ENCODE measurements at regions not wholly inside any gene's neighbourhood (a gene's known extent, or its start where the extent isn't known, plus 50 kb on each side); places are given as distances from the start of the nearest gene placed in this dataset.
"Not testable (repeated sequence)": the region's sequence is repeated elsewhere in the genome, so short reads cannot be mapped to it uniquely, and the experiment has no call there.

GRCh38 chr6:86872810-86873209 is 64.5 kb upstream of the HTR1E start:
- DNase-seq = not testable (repeated sequence)

GRCh38 chr6:86871681-86872080 is 65.6 kb upstream of the HTR1E start:
- no peak for DNase-seq

GRCh38 chr6:86869500-86869899 is 67.8 kb upstream of the HTR1E start:
- DNase-seq = no peak

DNA sequence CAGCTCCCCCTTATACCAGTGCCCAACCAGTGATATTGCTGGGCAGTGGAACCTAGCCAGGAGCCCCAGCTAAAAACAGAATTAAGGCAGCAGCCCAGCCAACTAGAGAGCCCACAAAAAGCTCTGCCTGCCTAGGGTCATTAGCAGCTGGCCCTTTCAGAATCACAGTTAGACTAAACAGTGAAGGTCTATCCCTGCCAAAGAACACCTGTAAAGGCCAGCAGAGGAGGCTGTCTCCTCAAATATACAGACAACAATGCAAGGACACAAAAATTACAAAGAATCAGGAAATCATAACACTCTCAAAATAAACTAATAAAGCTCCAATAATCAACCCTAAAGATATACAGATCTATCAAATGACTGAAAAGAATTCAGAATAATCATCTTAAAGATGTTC is 77.8 kb upstream of the HTR1E start:
- DNase-seq = no peak

GRCh38 chr6:86858970-86859369 is 78.4 kb upstream of the HTR1E start:
- DNase-seq = no peak

DNA sequence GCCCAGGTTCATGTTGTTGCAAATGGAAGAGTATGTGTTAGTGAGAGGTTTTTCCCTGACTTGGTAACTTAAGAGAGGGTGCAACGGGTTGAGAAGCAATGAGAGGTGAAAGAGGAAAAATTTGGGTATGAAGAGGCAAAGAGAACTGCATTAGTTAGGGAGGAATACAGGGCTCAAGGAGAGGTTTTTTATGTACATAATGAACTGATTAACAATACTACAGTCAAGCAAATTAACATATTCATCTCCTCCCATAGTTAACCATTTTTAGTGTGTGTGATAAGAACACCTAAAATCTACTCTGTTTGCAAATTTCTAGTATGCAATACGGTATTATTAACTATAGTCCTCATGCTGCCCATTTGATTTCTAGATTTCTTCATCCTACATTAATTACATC is 79.5 kb upstream of the HTR1E start:
- DNase-seq = no peak

DNA sequence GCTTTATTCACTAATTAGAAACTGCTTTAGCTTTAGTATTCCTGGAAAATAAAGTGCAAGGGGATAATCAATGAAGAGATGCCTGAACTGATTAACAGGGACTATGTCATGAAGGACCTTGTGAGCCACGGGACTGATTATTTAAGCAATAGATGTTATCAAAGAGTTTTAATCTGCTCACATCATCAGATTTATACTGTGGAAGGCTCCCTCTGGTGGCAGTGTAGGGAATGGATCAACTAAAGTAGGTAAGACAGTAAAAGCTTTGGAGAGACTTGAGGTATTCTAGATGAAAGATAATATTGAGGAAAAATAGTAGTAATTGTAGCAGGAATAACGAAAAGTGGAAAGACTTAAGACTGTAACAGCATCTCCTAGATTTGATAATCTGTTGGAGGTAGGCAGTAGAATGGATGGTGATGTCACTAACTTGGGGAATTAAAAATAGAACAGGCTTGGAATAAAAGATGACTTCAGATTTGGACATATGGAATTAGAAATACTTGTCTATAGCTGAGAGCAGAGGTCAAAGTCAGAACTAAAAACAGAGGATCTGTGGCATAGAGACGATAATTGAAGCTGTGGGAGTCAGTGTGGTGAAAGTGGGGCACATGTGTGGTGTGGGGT is 80.3 kb upstream of the HTR1E start:
- DNase-seq = no peak

DNA sequence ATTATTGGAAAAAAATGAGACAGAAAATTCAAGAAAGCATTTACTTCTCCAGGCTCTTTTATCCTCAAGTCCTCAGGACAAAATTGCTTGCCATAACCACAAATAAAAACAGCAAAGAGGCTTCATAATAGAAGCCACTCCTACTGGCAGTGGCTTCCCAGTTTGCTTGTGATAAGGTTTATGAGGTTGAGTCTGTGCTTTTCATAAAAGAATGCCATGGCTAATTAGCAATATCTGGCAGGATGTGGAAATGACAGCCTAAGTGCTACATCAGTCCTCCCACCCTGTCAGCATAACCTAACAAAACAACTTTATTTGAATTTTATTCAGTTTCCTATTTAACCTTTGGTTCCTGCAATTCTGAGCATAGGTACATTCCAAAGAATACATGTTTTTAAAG is 80.9 kb upstream of the HTR1E start:
- DNase-seq = no peak

DNA sequence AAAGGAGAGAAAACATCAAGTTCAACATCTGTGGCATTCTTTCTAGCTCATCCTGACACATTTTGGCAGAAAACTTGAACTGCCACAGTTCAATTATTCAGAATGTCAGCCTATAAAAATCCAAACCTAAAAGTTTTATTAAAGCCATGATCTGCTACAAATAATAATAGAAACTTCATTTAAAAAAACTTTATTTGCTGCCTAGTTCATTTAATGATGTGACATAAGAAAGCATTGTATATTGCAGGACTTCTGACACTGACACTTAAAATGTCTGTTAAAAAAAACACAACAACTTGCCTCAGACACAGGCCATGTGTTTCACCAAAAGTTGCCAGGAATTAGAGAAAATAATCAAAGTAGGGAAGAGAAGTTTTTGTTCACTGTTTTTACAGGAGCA is 88.3 kb upstream of the HTR1E start:
- DNase-seq = no peak

GRCh38 chr6:86832686-86833085 is 104.6 kb upstream of the HTR1E start:
- DNase-seq = no peak

DNA sequence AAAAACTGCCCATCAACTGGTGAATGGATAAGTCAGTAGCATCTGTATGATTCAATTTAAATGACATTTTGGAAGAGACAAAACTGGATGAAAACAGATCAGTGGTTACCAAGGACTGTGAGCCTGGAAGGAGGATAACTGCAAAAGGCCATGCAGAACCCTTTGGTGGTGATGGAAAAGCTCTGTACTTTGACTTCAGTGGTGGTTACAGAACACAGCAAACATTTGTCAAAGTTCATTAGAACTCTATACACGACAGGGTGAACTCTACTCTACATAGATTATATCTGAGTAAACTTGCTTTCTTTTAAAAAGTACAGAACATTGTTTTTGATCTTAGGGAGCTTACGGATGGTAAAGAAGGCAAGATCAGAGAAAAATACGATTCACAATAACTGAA is 111.9 kb upstream of the HTR1E start:
- no peak for DNase-seq

- no peak for DNase-seq
Observed at GRCh38 chr6:86822747-86823146, 114.6 kb upstream of the HTR1E start.

DNA sequence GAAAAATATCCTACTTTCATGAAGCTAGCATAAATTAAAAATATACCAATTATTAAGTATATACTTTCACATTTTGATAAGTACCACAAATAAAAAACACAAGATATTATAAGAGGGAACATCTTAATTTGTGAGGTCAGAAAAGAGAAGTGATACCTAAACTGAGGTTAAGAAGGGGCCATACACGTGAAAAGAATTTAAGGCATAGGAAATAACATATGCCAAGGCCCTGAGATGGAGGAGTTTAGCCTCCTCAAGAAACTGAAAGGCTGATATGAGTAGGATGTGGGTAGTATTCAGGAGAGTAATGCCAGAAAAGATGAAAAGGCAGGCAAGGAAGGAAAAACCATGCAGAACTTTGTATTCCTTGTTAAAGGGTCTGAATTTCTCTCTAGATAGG is 116.6 kb upstream of the HTR1E start:
- DNase-seq = no peak

DNA sequence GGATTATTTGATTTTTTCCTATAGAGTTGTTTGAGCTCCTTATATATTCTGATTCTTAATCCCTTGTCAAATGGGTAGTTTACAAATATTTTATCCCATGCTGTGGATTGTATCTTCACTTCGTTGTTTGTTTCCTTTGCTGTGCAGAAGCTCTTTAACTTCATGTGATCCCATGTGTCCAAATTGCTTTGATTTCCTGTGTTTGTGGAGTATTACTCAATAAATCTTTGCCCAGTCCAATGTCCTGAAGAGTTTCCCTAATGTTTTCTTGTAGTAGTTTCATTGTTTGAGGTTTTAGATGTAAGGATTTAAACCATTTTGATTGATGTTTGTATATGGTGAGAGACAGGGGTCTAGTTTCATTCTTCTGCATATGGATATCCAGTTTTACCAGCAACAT is 143.7 kb upstream of the HTR1E start:
- no peak for DNase-seq

DNA sequence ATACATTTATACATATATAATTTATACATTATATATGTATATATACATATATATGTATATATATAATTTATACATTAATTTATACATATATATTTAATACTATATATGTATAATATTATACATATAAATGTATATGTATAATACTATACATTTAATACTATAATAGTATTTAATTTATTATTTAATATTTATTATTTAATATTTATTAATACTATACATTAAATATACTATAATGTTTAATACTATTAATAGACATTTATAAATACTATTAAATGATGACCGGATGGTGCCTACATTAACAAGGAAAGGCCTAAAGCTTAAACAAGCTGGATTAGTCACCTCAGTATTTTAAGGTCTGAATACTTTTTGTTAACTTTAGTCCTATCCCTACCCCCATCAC is 145.9 kb upstream of the HTR1E start:
- DNase-seq = no peak

- no peak for DNase-seq
Observed at GRCh38 chr6:86789779-86790411, 147.4 kb upstream of the HTR1E start.

- DNase-seq = no peak
Observed at GRCh38 chr6:86782328-86782727, 155.0 kb upstream of the HTR1E start.

DNA sequence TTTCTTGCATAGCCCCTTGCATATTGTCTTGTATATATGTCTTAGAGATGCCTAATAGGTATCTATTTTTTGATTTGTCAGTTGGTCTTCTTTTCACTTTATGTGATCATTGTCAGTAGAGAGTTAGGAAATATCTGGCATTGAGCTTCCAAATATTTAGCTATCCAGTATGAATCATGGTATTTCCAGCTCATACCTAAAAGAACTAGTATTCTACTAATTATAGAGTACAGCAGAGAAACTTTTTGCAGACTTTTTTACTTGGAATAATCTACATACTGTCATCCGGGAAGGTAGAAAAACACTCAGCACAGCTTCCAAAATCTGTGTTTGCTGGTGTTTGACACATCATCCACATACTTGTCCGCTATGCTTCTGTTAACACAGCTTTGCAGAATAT is 156.4 kb upstream of the HTR1E start:
- no peak for DNase-seq

DNA sequence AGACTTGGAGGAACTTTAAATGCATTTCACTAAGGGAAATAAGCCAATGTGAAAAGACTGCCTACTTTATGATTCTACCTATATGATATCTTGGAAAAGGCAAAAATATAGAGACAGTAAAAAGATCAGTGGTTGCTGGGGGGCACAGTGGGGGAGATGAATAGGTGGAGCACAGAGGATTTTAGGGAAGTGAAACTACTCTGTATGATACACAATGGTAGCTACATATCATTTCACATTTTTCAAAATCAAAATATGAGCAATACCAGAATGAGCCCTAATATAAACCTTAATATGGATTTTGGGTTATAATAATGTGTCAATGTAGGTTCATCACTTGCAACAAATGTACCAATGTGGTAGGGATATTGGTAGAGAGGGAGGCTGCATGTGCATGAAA is 161.4 kb upstream of the HTR1E start:
- no peak for DNase-seq

GRCh38 chr6:86765211-86765610 is 172.1 kb upstream of the HTR1E start:
- no peak for DNase-seq

GRCh38 chr6:86759953-86760352 is 177.4 kb upstream of the HTR1E start:
- not testable (repeated sequence) for DNase-seq

- no peak for DNase-seq
Observed at GRCh38 chr6:86756640-86757229, 180.6 kb upstream of the HTR1E start.

DNA sequence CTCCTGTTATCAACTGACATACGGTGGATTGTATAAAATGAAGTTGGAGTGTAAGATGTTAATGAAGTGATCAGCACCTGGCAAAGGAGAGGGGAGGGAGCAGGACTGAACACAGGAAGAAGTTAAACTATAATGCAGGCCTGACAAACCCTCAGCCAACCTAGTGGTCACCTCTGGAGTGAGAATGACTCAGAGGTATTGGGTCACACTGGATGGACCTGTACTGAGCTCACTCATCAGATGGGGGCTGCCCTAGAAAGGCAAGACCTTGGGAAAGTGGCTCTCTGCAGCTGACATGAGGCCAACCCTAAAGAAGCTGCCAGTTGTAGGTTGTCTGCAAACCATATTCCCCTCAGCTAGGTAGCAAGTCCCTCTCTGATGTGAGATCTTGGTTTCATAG is 193.3 kb upstream of the HTR1E start:
- no peak for DNase-seq

- no peak for DNase-seq
Observed at GRCh38 chr6:86738078-86738477, 199.2 kb upstream of the HTR1E start.

DNA sequence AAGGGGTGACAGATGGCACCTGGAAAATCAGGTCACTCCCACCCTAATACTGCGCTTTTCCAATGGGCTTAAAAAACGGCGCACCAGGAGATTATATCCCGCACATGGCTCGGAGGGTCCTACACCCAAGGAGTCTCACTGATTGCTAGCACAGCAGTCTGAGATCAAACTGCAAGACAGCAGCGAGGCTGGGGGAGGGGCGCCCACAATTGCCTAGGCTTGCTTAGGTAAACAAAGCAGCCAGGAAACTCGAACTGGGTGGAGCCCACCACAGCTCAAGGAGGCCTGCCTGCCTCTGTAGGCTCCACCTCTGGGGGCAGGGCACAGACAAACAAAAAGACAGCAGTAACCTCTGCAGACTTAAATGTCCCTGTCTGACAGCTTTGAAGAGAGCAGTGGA is 205.7 kb upstream of the HTR1E start:
- DNase-seq = not testable (repeated sequence)

Measured in SHP77 treated with DMSO at 0.1 percent for 48 hours (cell line).